Urinary bladder (tissue), 3 donors: ENCODE measurements at regions not wholly inside any gene's neighbourhood (a gene's known extent, or its start where the extent isn't known, plus 50 kb on each side); places are given as distances from the start of the nearest gene placed in this dataset.

Experiments used
- DNase-seq: peaks from one replicate; pipeline ENCODE4 v3.0.0-alpha.2; 2015; ENCODE audit errors: extremely low spot score
- H3K27ac ChIP-seq: one replicate; pipeline ENCODE4 v1.5.1; 2013; ENCODE audit warnings: low read depth, mild to moderate bottlenecking, moderate library complexity
- H3K36me3 ChIP-seq: one replicate; pipeline ENCODE4 v1.6.1; 2013; ENCODE audit warnings: mild to moderate bottlenecking, moderate library complexity; ENCODE audit not compliant: insufficient read depth
- H3K4me1 ChIP-seq: one replicate; pipeline ENCODE4 v1.6.1; 2013; ENCODE audit warnings: mild to moderate bottlenecking, moderate library complexity; ENCODE audit not compliant: insufficient read depth
- H3K4me3 ChIP-seq: one replicate; pipeline ENCODE4 v1.5.1; 2013; ENCODE audit warnings: low read depth, low read length
- WGBS: extraction: QIAGEN DNeasy Blood & Tissue Kit; methylation state at CpG from one replicate; pipeline ENCODE4 v1.1.7; 2013; 5-methylcytosine and 5-hydroxymethylcytosine counted together
- donor health status: healthy with polysubstance abuse.
- donor health status: healthy.

GRCh38 chr6:21741221-21742109 lies 147.9 kb downstream of the SOX4 start:
- Histone ChIP-seq H3K4me1 (no peaks in the 10 kb centered on the region), H3K36me3 (no peaks in the 10 kb centered on the region), H3K27ac (no peak overlapping the region), H3K4me3 (no peak overlapping the region)
- WGBS: 61% methylated on average over 6 of the region's 6 CpGs
- DNase-seq: no peak

DNA sequence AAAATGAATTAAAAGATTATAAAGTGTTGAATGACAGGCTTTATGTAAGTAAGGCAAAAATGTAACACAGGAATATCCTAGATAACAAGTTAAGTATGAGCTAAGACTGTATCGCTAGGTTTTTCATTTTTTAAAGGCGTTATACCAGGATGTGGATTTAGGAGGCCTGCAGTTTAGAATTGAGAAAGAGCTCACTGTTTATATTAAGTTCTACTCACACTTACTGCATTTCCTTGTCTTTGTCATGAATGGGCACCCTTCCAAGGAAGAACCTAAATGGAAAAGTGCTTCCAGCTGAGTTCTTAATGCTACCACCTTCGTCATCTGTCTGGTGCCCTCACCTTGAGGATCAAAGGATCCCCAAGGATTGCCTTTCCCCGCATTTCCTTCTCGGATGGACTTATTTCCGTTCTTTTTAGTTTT lies 148.7 kb downstream of the SOX4 start:
- 67% methylated on average over 6 of the region's 6 CpGs for WGBS
- Histone ChIP-seq H3K27ac (no peak overlapping the region), H3K4me3 (no peak overlapping the region), H3K4me1 (no peaks in the 10 kb centered on the region), H3K36me3 (no peaks in the 10 kb centered on the region)
- no peak for DNase-seq

DNA sequence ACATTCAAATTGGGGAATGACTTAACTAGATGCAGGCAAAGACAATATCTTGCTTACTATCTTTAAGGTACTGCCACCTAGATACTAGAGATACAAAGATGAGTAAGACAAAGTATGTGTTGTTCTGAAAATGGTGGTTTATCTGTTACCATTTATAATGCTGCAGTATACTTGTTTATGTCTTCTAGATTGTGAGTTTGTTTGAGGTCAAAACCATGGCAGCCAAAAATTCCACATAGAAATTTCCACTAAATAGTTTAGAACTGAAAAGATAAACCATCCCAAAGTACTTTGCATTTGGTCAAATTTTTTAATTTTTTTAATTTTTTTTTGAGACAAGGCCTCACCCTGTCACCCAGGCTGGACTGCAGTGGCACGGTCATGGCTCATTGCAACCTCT lies 150.8 kb downstream of the SOX4 start:
- H3K4me1 ChIP-seq: no peaks in the 10 kb centered on the region
- no peaks in the 10 kb centered on the region for H3K36me3 ChIP-seq
- no peak for DNase-seq
- H3K4me3 ChIP-seq: no peak overlapping the region
- 80% methylated on average over 1 of the region's 1 CpG for WGBS
- no peak overlapping the region for H3K27ac ChIP-seq

DNA sequence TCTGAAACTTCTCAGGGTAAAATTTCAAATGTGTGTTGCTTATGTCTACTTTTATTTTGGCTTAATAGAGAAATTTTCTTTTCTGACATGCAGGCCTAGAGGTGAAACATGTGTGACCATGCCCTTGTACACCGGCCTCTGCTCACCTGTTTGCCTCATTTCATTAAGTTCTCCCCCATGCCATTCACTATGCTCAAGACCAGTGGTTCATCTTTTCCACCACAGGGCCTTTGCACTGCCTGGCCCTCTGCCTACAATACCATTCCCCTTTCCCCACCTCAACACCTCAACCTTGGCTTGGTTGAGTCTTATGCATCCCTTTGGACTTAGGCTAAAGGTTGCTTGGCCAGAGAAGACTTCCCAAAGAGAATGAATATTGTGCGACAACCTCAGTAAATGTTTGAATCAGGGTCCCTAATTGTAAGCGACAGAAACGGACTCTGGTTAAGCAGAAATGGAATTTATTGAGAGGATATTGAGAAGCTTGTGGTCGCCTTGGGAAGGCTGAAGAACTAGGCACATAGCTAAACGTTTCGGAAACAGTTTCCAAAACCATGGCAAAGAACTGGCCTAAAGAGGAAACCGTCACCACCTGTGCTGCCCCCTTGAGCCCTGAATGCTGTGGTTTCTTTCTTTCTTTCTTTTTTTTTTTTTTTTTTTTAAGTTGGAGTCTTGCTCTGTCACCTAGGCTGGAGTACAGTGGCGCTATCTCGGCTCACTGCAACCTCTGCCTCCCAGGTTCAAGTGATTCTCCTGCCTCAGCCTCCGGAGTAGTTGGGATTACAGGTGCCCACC lies 152.2 kb downstream of the SOX4 start:
- no peak for DNase-seq
- Histone ChIP-seq H3K4me3 (no peak overlapping the region), H3K4me1 (no peaks in the 10 kb centered on the region), H3K27ac (no peak overlapping the region), H3K36me3 (no peaks in the 10 kb centered on the region)
- WGBS: 94% methylated on average over 11 of the region's 11 CpGs

DNA sequence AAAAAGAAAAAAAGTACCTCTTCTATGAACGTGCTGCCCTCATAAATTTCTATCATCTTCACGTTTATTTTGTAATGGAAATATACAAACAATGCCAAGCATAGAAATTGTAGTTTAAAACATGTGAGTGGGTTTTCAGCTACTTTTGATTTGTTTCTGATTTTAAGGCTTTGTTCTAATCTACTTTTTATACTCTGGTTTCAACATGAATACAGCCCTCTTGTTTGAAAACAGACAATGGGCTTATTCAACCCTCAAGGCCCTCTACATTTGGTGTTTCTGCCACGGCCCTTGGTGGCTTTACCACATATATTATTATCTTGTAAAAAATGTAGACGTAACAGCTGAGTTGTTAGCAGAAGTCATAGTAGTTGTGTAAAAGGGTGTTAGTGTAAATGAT lies 153.9 kb downstream of the SOX4 start:
- no peak for DNase-seq

DNA sequence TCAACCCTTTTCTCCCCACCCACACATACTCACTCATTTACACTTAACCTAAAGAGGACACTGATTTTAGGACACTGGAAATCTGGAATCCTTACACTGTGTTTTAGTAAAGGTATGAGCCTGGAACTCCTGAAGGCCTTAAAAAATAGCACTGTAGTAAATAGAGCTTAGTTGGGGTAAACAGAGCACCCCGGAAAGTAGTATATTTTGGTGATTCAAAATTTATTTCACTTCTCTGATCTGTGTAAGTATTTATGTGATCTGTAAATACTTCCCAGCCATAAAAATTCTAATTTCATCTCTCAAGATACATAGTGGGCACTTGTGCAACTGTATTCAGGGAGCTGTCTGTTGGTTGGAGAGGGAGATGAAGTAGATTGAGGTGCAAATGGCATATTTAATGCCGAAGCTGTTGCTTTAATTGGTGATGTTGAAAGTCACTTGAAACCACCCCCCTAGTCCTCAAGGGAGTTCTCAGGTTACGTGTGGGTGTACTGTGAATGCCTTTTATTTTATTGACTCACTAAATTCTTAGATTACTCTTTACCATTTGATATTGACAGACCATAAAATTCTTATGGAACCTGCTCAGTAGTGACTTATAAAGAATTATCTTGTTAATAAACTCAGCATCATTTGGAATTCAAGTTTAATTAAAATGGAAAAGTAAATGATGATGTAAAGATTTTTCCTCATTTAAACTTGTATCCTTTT lies 154.9 kb downstream of the SOX4 start:
- Histone ChIP-seq H3K4me3 (no peak overlapping the region), H3K4me1 (no peaks in the 10 kb centered on the region), H3K27ac (no peak overlapping the region), H3K36me3 (no peaks in the 10 kb centered on the region)
- WGBS: 47% methylated on average over 3 of the region's 3 CpGs
- DNase-seq: no peak

More for the DNA sequence above, 153.9 kb downstream of the SOX4 start:
- Histone ChIP-seq H3K36me3 (no peaks in the 10 kb centered on the region), H3K4me1 (no peaks in the 10 kb centered on the region), H3K27ac (no peak overlapping the region), H3K4me3 (no peak overlapping the region)
- WGBS: 70% methylated on average over 4 of the region's 4 CpGs

- H3K36me3 ChIP-seq: no peaks in the 10 kb centered on the region
- H3K4me3 ChIP-seq: no peak overlapping the region
- no peak overlapping the region for H3K27ac ChIP-seq
- H3K4me1 ChIP-seq: no peaks in the 10 kb centered on the region
- WGBS: 52% methylated on average over 2 of the region's 2 CpGs
- peak; percentile 64 for DNase-seq
Observed at GRCh38 chr6:21749754-21750153, 156.2 kb downstream of the SOX4 start.

GRCh38 chr6:21750575-21750974 lies 157.0 kb downstream of the SOX4 start:
- DNase-seq: no peak
- H3K36me3 ChIP-seq: no peaks in the 10 kb centered on the region
- H3K27ac ChIP-seq: no peak overlapping the region
- H3K4me1 ChIP-seq: no peaks in the 10 kb centered on the region
- no peak overlapping the region for H3K4me3 ChIP-seq
- 74% methylated on average over 1 of the region's 1 CpG for WGBS

DNA sequence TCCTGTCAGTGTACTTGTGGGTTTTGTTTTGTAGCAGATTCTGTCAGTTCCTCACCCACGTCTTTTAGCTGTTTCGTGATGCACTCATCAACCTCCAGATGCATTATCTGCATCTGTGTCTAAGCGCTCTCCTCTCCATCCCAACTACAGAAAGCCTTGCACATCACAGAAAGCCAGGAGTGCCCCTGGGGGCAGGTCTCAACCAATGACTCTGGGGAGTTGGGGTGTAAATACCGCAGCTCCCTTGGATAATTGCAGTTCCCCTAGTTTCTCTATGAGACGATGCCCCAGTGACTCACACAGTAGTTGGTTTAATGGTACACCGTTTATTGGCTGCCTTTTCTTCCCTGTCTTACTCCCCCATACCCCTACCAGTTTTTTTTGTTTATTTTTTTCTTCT lies 158.1 kb downstream of the SOX4 start:
- Histone ChIP-seq H3K36me3 (no peaks in the 10 kb centered on the region), H3K4me1 (no peaks in the 10 kb centered on the region), H3K4me3 (no peak overlapping the region), H3K27ac (no peak overlapping the region)
- DNase-seq: no peak
- WGBS: 89% methylated on average over 6 of the region's 6 CpGs

- WGBS: 95% methylated on average over 4 of the region's 4 CpGs
- DNase-seq: no peak
- no peak overlapping the region for H3K4me3 ChIP-seq
- no peak overlapping the region for H3K27ac ChIP-seq
- H3K4me1 ChIP-seq: no peaks in the 10 kb centered on the region
- H3K36me3 ChIP-seq: no peaks in the 10 kb centered on the region
Observed at GRCh38 chr6:21752054-21752811, 158.7 kb downstream of the SOX4 start.

DNA sequence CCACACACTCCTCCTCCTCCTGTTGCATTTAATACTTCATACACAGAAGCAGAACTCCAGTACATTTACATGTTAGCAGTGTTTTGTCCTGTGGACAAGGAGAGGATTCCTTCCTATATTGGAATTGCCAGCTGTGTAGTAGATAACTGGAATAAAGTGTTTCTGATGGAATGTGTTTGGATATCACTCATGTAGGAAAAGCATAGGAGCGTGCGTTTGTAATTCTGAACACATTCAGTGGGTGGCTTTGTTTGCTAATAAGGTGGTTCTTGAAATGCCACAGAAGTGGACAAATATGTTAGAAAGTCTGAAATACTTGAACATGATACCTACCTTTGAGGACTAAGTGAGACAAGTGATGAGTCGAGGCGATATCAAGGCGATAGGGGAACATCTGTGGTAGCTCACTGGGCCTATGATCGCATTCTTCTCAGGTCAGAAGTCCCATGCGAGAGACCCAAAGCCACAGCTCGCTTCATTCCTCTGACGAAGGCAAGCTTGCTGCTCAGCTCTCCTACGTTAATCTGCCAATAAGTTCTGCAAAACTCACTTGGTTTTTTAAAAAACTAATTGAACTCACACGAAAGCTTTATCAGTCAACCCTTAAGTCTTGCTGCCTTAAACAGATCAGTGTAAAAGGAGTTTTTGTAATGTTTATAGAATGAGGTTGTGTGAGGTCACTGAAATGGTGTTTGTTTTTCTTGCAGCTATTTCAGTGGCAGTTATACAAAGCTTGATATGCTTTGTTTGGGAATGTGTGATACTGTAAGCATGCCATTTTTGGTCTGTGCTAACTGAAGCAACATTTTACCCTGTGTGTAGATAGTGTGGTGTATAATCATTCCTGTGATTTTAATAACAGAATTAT lies 159.9 kb downstream of the SOX4 start:
- H3K27ac ChIP-seq: no peak overlapping the region

GRCh38 chr6:21754891-21755290 lies 161.3 kb downstream of the SOX4 start:
- H3K27ac ChIP-seq: no peak overlapping the region
- DNase-seq: no peak
- H3K36me3 ChIP-seq: no peaks in the 10 kb centered on the region
- 84% methylated on average over 5 of the region's 5 CpGs for WGBS
- no peak overlapping the region for H3K4me3 ChIP-seq
- no peaks in the 10 kb centered on the region for H3K4me1 ChIP-seq

More for the DNA sequence above, 159.9 kb downstream of the SOX4 start:
- H3K4me1 ChIP-seq: no peaks in the 10 kb centered on the region
- DNase-seq: no peak
- H3K36me3 ChIP-seq: no peaks in the 10 kb centered on the region
- no peak overlapping the region for H3K4me3 ChIP-seq
- WGBS: 25% methylated on average over 11 of the region's 11 CpGs
